ENCODE measurements at regions not wholly inside any gene's neighbourhood (a gene's known extent, or its start where the extent isn't known, plus 50 kb on each side); places are given as distances from the start of the nearest gene placed in this dataset.
A peak's percentile ranks its signal among the peaks of the same experiment; 100 is the strongest.

GRCh38 chr21:17901458-17902079, 82.4 kb upstream of the C21orf91 start:
- H3K9me3 Mint-ChIP-seq, result peaks cover 55% of the 10 kb centered on the region
- no peak for DNase-seq
- H3K9ac ChIP-seq (ENCODE audit: extremely low read depth, low read length, poor library complexity, severe bottlenecking), result peak overlapping the region; percentile 57
- peaks cover 35% of the 10 kb centered on the region for H3K36me3 Mint-ChIP-seq (ENCODE audit: low read depth)
- H3K4me1 ChIP-seq (ENCODE audit: control insufficient read depth, insufficient read depth, low read length), result no peaks in the 10 kb centered on the region
- peak overlapping the region; percentile 37 for H3K4me3 ChIP-seq (ENCODE audit: low read length)
- WGBS, 2 experiments (ENCODE audit: insufficient coverage in 1 of 2, insufficient read length in 1 of 2), result 90% methylated on average over 9 to 10 of the region's 10 CpGs
- peak overlapping the region; percentile 25 for H3K4me3 Mint-ChIP-seq
- peaks cover 8% of the 10 kb centered on the region for H3K4me1 Mint-ChIP-seq
- H3K9me3 ChIP-seq (ENCODE audit: control insufficient read depth, low read length), result peaks cover 55% of the 10 kb centered on the region
- no peaks in the 10 kb centered on the region for H3K27me3 ChIP-seq (ENCODE audit: control insufficient read depth, insufficient read depth, low read length, poor library complexity, severe bottlenecking)
- no peaks in the 10 kb centered on the region for H3K36me3 ChIP-seq (ENCODE audit: control insufficient read depth, insufficient read depth, low read length)
- no peak for TF ChIP-seq CTCF (conservative IDR thresholded peaks at IDR 0.05)
- H3K27me3 Mint-ChIP-seq (ENCODE audit: insufficient read depth), result no peaks in the 10 kb centered on the region
- peak overlapping the region; percentile 89 for H3K27ac Mint-ChIP-seq
- H3K27ac ChIP-seq (ENCODE audit: low read depth, low read length), result no peak overlapping the region

DNA sequence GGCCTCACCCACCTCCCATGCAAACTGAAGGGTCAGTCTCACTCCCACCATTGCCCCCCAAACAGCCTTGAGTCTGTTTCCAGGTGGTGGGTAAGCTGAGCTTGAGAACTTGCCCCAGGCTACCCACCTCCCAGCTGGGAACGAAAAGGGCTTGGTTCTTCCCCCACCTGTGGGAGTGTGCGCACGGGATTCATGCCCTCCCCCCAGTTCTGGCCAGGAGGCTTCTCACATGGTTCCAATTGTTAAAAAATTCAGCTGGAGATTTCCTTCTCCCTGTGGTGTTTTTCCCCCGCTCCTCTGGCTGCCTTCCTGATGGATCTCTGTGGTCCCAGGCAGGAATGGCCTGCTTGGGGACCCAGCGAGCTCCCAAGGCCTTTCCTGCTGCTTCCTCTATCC, 81.8 kb upstream of the C21orf91 start:
- H3K4me1 Mint-ChIP-seq, result peaks cover 8% of the 10 kb centered on the region
- no peaks in the 10 kb centered on the region for H3K27me3 Mint-ChIP-seq (ENCODE audit: insufficient read depth)
- no peaks in the 10 kb centered on the region for H3K27me3 ChIP-seq (ENCODE audit: control insufficient read depth, insufficient read depth, low read length, poor library complexity, severe bottlenecking)
- peaks cover 61% of the 10 kb centered on the region for H3K9me3 Mint-ChIP-seq
- H3K9me3 ChIP-seq (ENCODE audit: control insufficient read depth, low read length), result peaks cover 61% of the 10 kb centered on the region
- H3K27ac Mint-ChIP-seq, result peak overlapping the region; percentile 89
- peak overlapping the region; percentile 25 for H3K4me3 Mint-ChIP-seq
- no peak for TF ChIP-seq CTCF (conservative IDR thresholded peaks at IDR 0.05)
- no peaks in the 10 kb centered on the region for H3K36me3 ChIP-seq (ENCODE audit: control insufficient read depth, insufficient read depth, low read length)
- H3K9ac ChIP-seq (ENCODE audit: extremely low read depth, low read length, poor library complexity, severe bottlenecking), result peak overlapping the region; percentile 57
- peak overlapping the region; percentile 37 for H3K4me3 ChIP-seq (ENCODE audit: low read length)
- H3K36me3 Mint-ChIP-seq (ENCODE audit: low read depth), result peaks cover 38% of the 10 kb centered on the region
- no peak overlapping the region for H3K27ac ChIP-seq (ENCODE audit: low read depth, low read length)
- H3K4me1 ChIP-seq (ENCODE audit: control insufficient read depth, insufficient read depth, low read length), result no peaks in the 10 kb centered on the region
- WGBS, 2 experiments (ENCODE audit: insufficient coverage in 1 of 2, insufficient read length in 1 of 2), result 74 to 76% methylated on average over 3 to 5 of the region's 5 CpGs
- DNase-seq, result peak; percentile 67

DNA sequence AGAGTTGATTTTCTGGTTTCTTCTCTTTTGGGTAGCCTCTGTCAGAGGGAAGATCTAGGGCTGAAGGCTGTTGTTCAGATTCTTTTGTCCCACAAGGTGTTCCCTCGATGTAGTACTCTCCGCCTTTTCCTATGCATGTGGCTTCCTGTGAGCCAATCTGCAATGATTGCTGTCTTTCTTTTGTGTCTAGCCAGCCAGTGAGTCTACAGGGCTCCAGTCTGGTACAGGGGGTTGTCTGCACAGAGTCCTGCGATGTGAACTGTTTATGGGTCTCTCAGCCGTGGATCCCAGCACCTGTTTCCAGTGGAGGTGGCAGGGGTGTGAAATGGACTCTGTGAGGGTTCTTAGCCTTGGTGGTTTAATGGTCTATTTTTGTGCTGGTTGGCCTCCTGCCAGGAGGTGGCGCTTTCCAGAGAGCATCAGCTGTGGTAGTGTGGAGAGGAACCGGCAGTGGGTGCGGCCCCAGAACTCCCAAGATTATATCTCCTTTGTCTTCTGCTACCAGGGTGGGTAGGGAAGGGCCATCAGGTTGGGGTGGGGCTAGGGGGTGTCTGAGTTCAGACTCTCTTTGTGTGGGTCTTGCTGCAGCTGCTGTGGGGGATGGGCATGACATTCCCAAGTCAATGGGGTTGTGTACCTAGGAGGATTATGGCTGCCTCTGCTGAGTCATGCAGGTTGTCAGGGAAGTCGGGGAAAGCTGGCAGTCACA, 81.3 kb upstream of the C21orf91 start:
- 76 to 83% methylated on average over 2 to 8 of the region's 8 CpGs for WGBS, 2 experiments (ENCODE audit: insufficient coverage in 1 of 2, insufficient read length in 1 of 2)

More for the DNA sequence above, 81.3 kb upstream of the C21orf91 start:
- Mint-ChIP-seq H3K4me1 (peaks cover 8% of the 10 kb centered on the region), H3K36me3 (ENCODE audit: low read depth) (peaks cover 38% of the 10 kb centered on the region), H3K9me3 (peaks cover 67% of the 10 kb centered on the region), H3K27me3 (ENCODE audit: insufficient read depth) (no peaks in the 10 kb centered on the region), H3K27ac (peak overlapping the region; percentile 89), H3K4me3 (no peak overlapping the region)
- Histone ChIP-seq H3K4me3 (ENCODE audit: low read length) (peak overlapping the region; percentile 37), H3K9ac (ENCODE audit: extremely low read depth, low read length, poor library complexity, severe bottlenecking) (peak overlapping the region; percentile 57), H3K4me1 (ENCODE audit: control insufficient read depth, insufficient read depth, low read length) (no peaks in the 10 kb centered on the region), H3K27me3 (ENCODE audit: control insufficient read depth, insufficient read depth, low read length, poor library complexity, severe bottlenecking) (no peaks in the 10 kb centered on the region), H3K36me3 (ENCODE audit: control insufficient read depth, insufficient read depth, low read length) (no peaks in the 10 kb centered on the region), H3K9me3 (ENCODE audit: control insufficient read depth, low read length) (peaks cover 67% of the 10 kb centered on the region), H3K27ac (ENCODE audit: low read depth, low read length) (peak overlapping the region; percentile 17)
- DNase-seq, result peak; percentile 77
- peak; percentile 46 for TF ChIP-seq CTCF (conservative IDR thresholded peaks at IDR 0.05)

Data from endodermal cell (in vitro differentiated cells).